Transverse colon (tissue), 4 donors: ENCODE measurements at regions not wholly inside any gene's neighbourhood (a gene's known extent, or its start where the extent isn't known, plus 50 kb on each side); places are given as distances from the start of the nearest gene placed in this dataset.

Experiments
- DNase-seq: peaks from one replicate; pipeline ENCODE4 v3.0.0-alpha.2; 2019
- H3K27ac ChIP-seq, 4 donors: fragments of 200-600 bp; sonication (generic); 2 replicates each; pipeline ENCODE4 v1.5.1; 2016 to 2018; ENCODE audit warnings: inconsistent platforms in 4 of 4
- H3K27me3 ChIP-seq: fragments of 200-600 bp; sonication (generic); 2 replicates; pipeline ENCODE4 v1.5.1; 2017; ENCODE audit warnings: inconsistent platforms
- H3K36me3 ChIP-seq, 4 donors: fragments of 200-600 bp; sonication (generic); 2 replicates each; pipeline ENCODE4 v1.5.1; 2017 to 2019; ENCODE audit warnings: inconsistent platforms in 4 of 4
- H3K4me1 ChIP-seq, 4 donors: fragments of 200-600 bp; sonication (generic); 2 replicates each; pipeline ENCODE4 v1.5.1; 2017 to 2020; ENCODE audit warnings: inconsistent platforms in 4 of 4
- H3K4me3 ChIP-seq, 4 donors: fragments of 200-600 bp; sonication (generic); 1 replicate in 1 of 4; 2 replicates in 3 of 4; pipeline versions ENCODE4 v1.5.1 to v1.6.1; 2017 to 2019; ENCODE audit warnings: inconsistent platforms in 4 of 4
- H3K9me3 ChIP-seq, 2 donors: fragments of 200-600 bp; sonication (generic); 2 replicates each; pipeline ENCODE4 v1.5.1; 2017 to 2019; ENCODE audit warnings: inconsistent platforms in 2 of 2
- EP300 ChIP-seq: sonication (generic); formaldehyde crosslinking; IDR thresholded peaks from one replicate; pipeline ENCODE4 v1.6.1; 2017; ENCODE audit warnings: antibody characterized with exemption, low read depth
- POLR2A ChIP-seq: fragments of 450-650 bp; IDR thresholded peaks from one replicate; pipeline ENCODE4 v1.6.1; 2016; ENCODE audit warnings: antibody characterized with exemption, mild to moderate bottlenecking, moderate library complexity
- POLR2AphosphoS5 ChIP-seq, 3 donors: sonication (generic); formaldehyde crosslinking; IDR thresholded peaks; one replicate each; pipeline ENCODE4 v1.6.1; 2016; ENCODE audit warnings: antibody characterized with exemption in 3 of 3
- WGBS, 2 donors: methylation state at CpG; one replicate each; pipeline ENCODE4 v1.1.5; 2018; ENCODE audit warnings: low coverage in 1 of 2; 5-methylcytosine and 5-hydroxymethylcytosine counted together
- in situ Hi-C, 4 donors: fragments of 200-750 bp; cut with MboI; loops; one replicate each; pipeline versions ENCODE4 v1.15.0 to v1.15.1; 2017; ENCODE audit warnings: low sequenced_read_pairs in 3 of 4, low pct_ligation_motif_present in 1 of 4, low pct_unique_long_range_greater_than_20kb in 1 of 4
- intact Hi-C: fragments of 100-400 bp; cut with DNase I; formaldehyde crosslinking; loops from one replicate; pipeline ENCODE4 v1.15.1; 2023; ENCODE audit warnings: low total_unique reads
- TF ChIP-seq, protein P1 (sequence below), 5 experiments: fragments of 200-600 bp in 3 of 5; fragments of 450-650 bp in 2 of 5; sonication (generic) in 3 of 5; IDR thresholded peaks; 1 replicate in 2 of 5; 2 replicates in 3 of 5; pipeline ENCODE4 v1.5.1; 2016 to 2017; ENCODE audit warnings: antibody characterized with exemption in 5 of 5, inconsistent platforms in 3 of 5, mild to moderate bottlenecking in 2 of 5, moderate library complexity in 1 of 5

DNA sequence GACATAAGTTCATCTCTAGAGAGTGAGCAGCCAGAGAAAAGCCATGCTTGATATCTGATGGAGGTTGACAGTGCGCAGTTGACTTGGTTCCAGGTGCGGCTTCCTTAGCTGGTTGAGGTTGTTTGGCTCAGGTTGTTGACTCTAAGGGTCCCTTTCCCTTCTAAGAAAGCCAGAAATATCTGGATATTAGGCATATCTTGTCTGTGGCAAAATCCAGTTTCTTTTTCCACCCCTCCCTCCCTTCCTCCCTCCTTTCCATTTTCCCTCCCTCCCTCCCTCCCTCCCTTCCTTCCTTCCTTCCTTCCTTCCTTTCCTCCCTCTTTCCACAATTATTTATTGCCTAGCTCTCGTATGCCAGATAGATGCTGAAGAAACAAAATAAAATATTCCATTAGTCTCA, 82.6 kb upstream of the TNP1 start:
- H3K36me3 ChIP-seq, result no peaks in the 10 kb centered on the region
- 43 to 80% methylated on average over 1 to 3 of the region's 3 CpGs for WGBS, 2 donors
- TF ChIP-seq, protein P1, sequence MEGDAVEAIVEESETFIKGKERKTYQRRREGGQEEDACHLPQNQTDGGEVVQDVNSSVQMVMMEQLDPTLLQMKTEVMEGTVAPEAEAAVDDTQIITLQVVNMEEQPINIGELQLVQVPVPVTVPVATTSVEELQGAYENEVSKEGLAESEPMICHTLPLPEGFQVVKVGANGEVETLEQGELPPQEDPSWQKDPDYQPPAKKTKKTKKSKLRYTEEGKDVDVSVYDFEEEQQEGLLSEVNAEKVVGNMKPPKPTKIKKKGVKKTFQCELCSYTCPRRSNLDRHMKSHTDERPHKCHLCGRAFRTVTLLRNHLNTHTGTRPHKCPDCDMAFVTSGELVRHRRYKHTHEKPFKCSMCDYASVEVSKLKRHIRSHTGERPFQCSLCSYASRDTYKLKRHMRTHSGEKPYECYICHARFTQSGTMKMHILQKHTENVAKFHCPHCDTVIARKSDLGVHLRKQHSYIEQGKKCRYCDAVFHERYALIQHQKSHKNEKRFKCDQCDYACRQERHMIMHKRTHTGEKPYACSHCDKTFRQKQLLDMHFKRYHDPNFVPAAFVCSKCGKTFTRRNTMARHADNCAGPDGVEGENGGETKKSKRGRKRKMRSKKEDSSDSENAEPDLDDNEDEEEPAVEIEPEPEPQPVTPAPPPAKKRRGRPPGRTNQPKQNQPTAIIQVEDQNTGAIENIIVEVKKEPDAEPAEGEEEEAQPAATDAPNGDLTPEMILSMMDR (IDR thresholded peaks at IDR 0.05), result no peak
- TF ChIP-seq POLR2AphosphoS5 (IDR thresholded peaks at IDR 0.05) (no peak), POLR2A (no peak), EP300 (no peak)
- intact Hi-C loops, result no loop called here
- H3K4me1 ChIP-seq, result no peaks in the 10 kb centered on the region
- no peak overlapping the region for H3K4me3 ChIP-seq
- H3K27me3 ChIP-seq, result no peaks in the 10 kb centered on the region
- in situ Hi-C loops, result no loop called here
- no peak overlapping the region for H3K27ac ChIP-seq
- DNase-seq, result no peak
- no peaks in the 10 kb centered on the region for H3K9me3 ChIP-seq

DNA sequence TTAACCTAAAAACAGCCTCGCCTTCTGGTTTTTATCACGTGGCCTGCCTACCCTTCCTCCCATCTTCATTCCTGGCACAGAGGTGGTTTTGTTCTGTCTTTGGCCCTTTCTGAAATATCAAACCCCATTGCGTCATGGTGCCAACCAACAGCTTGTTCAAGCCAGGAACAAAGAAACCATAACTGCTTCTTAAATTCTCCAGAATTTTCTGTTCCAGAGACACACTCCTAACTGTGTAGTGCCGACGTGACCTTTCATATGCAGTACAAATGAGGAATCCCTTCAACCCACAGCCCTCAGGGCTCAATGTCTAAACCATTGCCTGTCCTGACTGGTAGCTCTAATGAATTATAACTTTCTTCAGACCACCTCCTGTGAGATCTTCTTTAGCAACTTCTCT, 82.2 kb upstream of the TNP1 start:
- intact Hi-C loops (no loop called here), in situ Hi-C loops (no loop called here)
- Histone ChIP-seq H3K4me1 (no peaks in the 10 kb centered on the region), H3K27me3 (no peaks in the 10 kb centered on the region), H3K4me3 (no peak overlapping the region), H3K9me3 (no peaks in the 10 kb centered on the region), H3K36me3 (no peaks in the 10 kb centered on the region), H3K27ac (no peak overlapping the region)
- no peak for DNase-seq
- no peak for TF ChIP-seq POLR2AphosphoS5 (IDR thresholded peaks at IDR 0.05)
- no peak for TF ChIP-seq EP300
- TF ChIP-seq POLR2A, result no peak
- TF ChIP-seq, protein P1 (IDR thresholded peaks at IDR 0.05), result no peak
- WGBS, 2 donors, result 86 to 88% methylated on average over 5 of the region's 5 CpGs

DNA sequence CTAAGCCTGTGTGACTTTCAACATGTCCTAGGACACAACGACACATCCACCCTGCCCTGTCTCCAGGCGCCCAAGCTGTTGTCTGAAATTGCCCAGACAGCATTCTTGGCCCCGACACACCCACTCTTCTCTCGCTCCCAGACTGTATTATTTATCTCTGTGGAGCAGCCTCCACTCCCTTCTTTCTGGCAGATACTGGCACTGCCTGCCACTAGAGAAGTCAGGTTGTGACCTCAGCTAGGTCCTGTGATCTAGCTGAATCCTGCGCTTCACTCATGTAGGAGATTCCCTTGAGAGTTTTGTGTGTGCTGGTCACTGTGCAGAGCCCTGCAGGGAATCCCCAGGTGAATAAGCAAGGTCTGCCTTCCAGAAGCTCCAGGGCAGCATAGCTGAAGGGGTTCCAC, 77.1 kb upstream of the TNP1 start:
- Histone ChIP-seq H3K36me3 (no peaks in the 10 kb centered on the region), H3K27ac (no peak overlapping the region), H3K27me3 (no peaks in the 10 kb centered on the region), H3K9me3 (no peaks in the 10 kb centered on the region), H3K4me1 (no peaks in the 10 kb centered on the region), H3K4me3 (no peak overlapping the region)
- WGBS, 2 donors, result 59% methylated on average over 5 of the region's 5 CpGs; no CpG with 5 or more reads in 1 of the 2 donors
- DNase-seq, result no peak
- intact Hi-C loops, result no loop called here
- TF ChIP-seq, protein P1 (IDR thresholded peaks at IDR 0.05), result no peak
- TF ChIP-seq EP300, result no peak
- TF ChIP-seq POLR2AphosphoS5 (IDR thresholded peaks at IDR 0.05), result no peak
- no peak for TF ChIP-seq POLR2A
- in situ Hi-C loops, result no loop called here

DNA sequence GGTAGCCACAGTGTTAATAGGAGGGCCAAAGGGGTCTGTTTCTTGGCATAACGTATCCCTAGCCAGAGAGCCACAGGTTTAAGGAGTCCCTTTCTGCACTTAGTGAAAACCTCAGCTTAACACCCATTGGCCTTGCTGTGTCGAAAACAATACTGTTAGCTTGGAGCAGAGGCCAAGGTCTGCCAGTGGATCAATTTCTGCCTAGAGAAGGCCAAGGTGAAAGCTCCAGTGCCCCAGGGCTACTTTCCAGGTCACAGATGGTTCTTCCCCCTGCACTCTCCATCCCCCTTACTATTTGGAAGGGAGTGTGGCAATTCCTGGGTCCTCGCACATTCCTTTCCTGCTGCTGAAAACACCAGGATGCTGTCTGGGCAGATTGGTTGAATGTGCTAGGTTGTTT, 74.8 kb upstream of the TNP1 start:
- intact Hi-C loops (loop anchor here (5.0 kb wide), 1 partner anchor 1793 kb away; no protein-coding TSS in a partner anchor), in situ Hi-C loops (no loop called here)
- no peak for DNase-seq
- 85 to 100% methylated on average over 1 to 3 of the region's 3 CpGs for WGBS, 2 donors
- TF ChIP-seq POLR2AphosphoS5 (IDR thresholded peaks at IDR 0.05) (no peak), POLR2A (no peak), EP300 (no peak)
- TF ChIP-seq, protein P1 (IDR thresholded peaks at IDR 0.05), result no peak
- no peak overlapping the region for H3K4me3 ChIP-seq
- no peak overlapping the region for H3K27ac ChIP-seq
- H3K4me1 ChIP-seq, result no peaks in the 10 kb centered on the region
- H3K9me3 ChIP-seq, result no peaks in the 10 kb centered on the region
- H3K36me3 ChIP-seq, result no peaks in the 10 kb centered on the region
- H3K27me3 ChIP-seq, result no peaks in the 10 kb centered on the region
